C4-2B (cell line): ENCODE measurements at regions not wholly inside any gene's neighbourhood (a gene's known extent, or its start where the extent isn't known, plus 50 kb on each side); places are given as distances from the start of the nearest gene placed in this dataset.

Source experiments
- H3K27ac ChIP-seq: fragments of 450-650 bp; 2 replicates; pipeline ENCODE4 v1.5.1; 2017
- ZFX ChIP-seq: fragments of 450-650 bp; IDR thresholded peaks from 2 replicates; pipeline ENCODE4 v1.6.1; 2017
- TF ChIP-seq, protein P1 (sequence below): fragments of 450-650 bp; conservative IDR thresholded peaks from 2 replicates; pipeline ENCODE4 v1.5.1; 2017; ENCODE audit warnings: mild to moderate bottlenecking

DNA sequence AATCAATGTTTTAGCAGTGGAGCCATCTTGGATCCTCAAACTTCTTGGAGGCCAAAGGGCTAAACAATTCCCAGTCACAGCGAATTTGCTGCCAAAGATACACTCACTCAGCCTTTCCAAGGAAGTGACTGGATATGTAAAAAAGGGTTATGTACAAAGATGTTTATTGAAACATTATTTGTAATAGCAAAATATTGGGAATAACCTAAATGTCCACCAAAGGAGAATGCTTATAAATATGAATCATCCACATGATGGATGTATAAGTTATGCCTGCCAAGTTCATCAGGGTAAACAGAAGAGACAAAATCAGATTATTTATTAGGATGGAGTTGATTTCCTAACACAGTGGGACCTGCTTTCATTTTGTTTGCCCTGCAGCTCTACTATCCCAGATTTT lies 145.2 kb upstream of the ABCA1 start:
- TF ChIP-seq, protein P1, sequence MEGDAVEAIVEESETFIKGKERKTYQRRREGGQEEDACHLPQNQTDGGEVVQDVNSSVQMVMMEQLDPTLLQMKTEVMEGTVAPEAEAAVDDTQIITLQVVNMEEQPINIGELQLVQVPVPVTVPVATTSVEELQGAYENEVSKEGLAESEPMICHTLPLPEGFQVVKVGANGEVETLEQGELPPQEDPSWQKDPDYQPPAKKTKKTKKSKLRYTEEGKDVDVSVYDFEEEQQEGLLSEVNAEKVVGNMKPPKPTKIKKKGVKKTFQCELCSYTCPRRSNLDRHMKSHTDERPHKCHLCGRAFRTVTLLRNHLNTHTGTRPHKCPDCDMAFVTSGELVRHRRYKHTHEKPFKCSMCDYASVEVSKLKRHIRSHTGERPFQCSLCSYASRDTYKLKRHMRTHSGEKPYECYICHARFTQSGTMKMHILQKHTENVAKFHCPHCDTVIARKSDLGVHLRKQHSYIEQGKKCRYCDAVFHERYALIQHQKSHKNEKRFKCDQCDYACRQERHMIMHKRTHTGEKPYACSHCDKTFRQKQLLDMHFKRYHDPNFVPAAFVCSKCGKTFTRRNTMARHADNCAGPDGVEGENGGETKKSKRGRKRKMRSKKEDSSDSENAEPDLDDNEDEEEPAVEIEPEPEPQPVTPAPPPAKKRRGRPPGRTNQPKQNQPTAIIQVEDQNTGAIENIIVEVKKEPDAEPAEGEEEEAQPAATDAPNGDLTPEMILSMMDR = no peak
- no peak for TF ChIP-seq ZFX
- H3K27ac ChIP-seq = no peak overlapping the region

DNA sequence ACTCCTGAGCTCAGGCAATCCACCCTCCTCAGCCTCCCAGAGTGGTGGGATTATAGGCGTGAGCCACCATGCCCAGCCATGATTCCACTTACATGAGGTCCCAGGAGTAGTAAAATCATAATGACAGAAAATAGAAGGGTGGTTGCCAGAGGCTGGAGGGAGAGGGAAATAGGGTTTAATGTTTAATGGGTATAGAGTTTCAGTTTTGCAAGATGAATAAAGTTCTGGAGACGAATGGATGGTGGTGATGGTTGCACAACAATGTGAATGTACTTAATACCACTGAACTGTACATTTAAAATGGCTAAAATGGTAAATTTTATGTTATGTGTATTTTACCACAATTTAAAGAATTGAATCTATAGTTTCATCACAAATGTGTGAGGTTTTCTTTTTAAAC lies 146.5 kb upstream of the ABCA1 start:
- H3K27ac ChIP-seq = no peak overlapping the region
- TF ChIP-seq, protein P1 = no peak
- TF ChIP-seq ZFX = no peak

DNA sequence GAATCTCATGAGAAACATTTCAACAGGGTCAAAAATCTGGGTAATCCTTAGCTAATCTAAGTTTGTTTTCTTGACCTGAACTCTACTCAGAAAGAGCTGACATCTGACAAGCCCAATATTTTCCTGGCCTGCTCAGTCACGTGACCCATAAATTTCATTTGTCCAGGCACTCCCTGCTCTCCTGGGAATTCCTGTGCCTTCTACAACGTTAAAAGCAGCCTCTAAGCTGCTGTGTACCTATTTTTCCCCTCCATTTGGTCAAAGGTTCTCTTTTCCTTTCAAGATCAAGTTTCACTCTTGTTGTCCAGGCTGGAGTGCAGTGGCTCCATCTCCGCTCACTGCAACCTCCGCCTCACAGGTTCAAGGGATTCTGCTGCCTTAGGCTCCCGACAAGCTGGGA lies 148.8 kb upstream of the ABCA1 start:
- TF ChIP-seq, protein P1 = no peak
- no peak for TF ChIP-seq ZFX
- H3K27ac ChIP-seq = no peak overlapping the region

DNA sequence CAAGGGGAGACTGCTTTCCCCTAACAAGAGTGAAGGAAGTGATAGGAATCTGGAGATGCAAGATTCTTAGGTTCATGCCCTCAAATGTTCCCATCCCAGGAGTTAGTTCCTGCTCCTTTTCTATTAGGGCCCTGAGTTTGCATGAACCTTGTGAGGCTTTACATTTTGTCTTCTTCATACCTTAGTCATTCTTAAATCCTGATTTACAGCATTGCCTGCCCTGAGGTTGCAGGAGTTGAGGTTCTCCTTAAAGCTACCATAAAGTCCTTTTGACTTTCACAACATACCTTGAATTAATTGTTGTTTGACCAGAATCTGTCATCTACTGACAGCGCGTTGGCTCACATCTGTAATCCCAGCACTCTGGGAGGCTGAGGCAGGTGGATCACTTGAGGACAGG lies 151.5 kb upstream of the ABCA1 start:
- no peak overlapping the region for H3K27ac ChIP-seq
- TF ChIP-seq, protein P1 = no peak
- no peak for TF ChIP-seq ZFX

DNA sequence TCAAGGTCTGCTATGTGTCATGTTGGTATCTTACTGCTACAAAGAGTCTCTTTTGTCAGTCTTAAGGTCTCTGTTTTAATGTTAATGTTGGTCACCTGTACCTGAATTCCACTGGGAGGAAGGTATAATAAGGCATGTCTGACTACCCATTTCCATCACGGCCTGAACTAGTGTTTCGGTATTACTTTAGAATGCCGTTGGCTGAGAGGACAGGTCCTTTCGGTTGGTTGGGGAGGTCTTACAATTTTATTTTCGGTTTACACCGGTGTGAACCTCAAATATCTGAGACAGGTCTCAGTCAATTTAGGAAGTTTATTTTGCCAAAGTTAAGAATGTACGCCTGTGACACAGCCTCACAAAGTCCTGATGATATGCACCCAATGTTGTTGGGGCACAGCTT lies 154.9 kb upstream of the ABCA1 start:
- H3K27ac ChIP-seq = no peak overlapping the region
- TF ChIP-seq ZFX = no peak
- TF ChIP-seq, protein P1 = no peak

DNA sequence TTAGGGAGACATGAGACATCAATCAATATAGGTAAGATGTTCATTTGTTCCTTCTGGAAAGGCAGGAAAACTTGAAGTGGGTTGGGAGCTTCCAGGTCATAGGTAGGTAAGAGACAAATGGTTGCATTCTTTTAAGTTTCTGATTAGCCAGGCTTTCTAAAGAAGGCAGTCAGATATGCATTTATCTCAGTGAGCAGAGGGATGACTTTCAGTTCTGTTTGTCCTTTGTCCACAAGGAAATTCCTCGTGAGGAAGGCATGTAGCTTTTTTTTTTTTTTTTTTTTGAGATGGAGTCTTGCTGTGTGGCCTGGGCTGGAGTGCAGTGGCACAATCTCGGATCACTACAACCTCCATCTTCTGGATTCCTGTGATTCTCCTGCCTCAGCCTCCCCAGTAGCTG lies 155.3 kb upstream of the ABCA1 start:
- H3K27ac ChIP-seq = no peak overlapping the region
- TF ChIP-seq, protein P1 = no peak
- no peak for TF ChIP-seq ZFX

DNA sequence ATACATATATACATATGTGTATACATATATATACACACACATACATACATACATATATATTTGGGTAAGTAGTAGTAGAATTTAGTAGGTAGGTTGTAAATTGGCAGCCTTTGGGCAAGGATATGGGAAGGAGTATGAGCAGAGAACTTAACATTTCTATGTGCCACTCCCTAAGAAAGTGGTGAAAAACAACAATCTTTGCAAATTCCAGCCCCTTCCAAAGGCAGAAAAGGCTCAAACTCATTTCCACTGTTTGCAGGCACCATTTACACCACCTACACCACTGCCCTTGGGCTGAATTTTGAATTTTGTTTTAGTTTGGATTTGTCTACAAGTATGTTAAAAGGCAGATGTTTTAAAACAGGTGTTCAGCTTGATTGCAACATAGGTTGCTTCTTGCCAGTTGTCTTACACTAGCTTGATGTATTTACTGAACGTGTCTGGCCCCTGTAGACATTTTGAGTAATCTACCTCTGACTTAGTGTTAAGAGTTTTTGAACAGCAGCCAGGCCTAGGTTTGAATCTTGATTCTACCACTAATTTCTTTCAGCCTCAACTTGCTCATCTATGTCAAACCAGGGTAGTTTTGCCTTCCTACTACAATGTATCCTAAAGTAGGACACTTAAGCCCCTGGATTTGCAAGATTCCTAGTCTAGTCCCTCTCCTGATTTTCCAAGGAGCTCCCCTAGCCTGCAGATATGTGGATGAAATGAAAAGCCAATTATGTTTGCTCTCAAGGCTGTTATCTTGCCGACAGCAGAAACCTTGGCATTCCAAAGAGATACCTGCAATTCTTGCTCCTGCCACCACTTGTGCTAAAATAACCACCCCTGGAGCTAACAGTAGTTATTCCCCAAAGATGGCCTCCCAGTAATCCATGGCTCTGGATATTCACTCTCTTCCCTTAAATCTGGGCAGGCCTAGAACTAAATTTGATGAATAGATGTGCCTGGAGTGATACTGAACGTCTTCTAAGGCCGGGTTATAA lies 156.2 kb upstream of the SLC44A1 start:
- no peak for TF ChIP-seq ZFX
- TF ChIP-seq, protein P1 = no peak; the same call in 1 of the 2 replicates
- no peak overlapping the region for H3K27ac ChIP-seq
